GM12864 (cell line): ENCODE measurements at regions not wholly inside any gene's neighbourhood (a gene's known extent, or its start where the extent isn't known, plus 50 kb on each side); places are given as distances from the start of the nearest gene placed in this dataset.

Source experiments
- DNase-seq: peaks from one replicate; pipeline ENCODE4 v3.0.0-alpha.2; 2011; ENCODE audit warnings: low read depth
- H3K4me3 ChIP-seq: 2 replicates; pipeline ENCODE4 v1.5.1; 2011; ENCODE audit warnings: mild to moderate bottlenecking, low read depth, low read length, control low read depth
- TF ChIP-seq, protein P1 (sequence below): IDR thresholded peaks from 2 replicates; pipeline ENCODE4 v1.5.1; 2011; ENCODE audit warnings: low read depth, mild to moderate bottlenecking, moderate library complexity, low read length, control low read depth, inconsistent platforms; ENCODE audit errors: missing control alignments

DNA sequence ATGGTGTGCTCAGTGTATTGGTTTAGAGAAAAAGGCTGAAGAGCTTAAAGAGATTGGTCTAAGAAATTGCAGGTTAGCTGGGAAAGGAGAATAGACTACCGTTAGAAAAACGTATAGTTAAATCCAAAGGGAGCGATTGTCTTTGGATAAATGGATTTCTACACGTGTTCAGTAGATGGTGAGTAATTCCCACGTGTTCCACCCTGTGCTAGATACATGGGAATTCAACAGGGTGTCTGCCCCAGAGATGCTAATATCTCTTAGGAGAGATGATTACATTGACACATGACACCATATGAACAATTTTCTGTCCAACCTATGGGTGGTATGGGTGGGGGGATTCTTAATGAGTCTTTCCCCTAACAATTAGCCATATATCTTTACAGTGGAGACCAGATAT is 99.8 kb downstream of the TDRD15 start:
- H3K4me3 ChIP-seq: no peak overlapping the region
- TF ChIP-seq, protein P1, sequence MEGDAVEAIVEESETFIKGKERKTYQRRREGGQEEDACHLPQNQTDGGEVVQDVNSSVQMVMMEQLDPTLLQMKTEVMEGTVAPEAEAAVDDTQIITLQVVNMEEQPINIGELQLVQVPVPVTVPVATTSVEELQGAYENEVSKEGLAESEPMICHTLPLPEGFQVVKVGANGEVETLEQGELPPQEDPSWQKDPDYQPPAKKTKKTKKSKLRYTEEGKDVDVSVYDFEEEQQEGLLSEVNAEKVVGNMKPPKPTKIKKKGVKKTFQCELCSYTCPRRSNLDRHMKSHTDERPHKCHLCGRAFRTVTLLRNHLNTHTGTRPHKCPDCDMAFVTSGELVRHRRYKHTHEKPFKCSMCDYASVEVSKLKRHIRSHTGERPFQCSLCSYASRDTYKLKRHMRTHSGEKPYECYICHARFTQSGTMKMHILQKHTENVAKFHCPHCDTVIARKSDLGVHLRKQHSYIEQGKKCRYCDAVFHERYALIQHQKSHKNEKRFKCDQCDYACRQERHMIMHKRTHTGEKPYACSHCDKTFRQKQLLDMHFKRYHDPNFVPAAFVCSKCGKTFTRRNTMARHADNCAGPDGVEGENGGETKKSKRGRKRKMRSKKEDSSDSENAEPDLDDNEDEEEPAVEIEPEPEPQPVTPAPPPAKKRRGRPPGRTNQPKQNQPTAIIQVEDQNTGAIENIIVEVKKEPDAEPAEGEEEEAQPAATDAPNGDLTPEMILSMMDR: no peak
- DNase-seq: no peak

DNA sequence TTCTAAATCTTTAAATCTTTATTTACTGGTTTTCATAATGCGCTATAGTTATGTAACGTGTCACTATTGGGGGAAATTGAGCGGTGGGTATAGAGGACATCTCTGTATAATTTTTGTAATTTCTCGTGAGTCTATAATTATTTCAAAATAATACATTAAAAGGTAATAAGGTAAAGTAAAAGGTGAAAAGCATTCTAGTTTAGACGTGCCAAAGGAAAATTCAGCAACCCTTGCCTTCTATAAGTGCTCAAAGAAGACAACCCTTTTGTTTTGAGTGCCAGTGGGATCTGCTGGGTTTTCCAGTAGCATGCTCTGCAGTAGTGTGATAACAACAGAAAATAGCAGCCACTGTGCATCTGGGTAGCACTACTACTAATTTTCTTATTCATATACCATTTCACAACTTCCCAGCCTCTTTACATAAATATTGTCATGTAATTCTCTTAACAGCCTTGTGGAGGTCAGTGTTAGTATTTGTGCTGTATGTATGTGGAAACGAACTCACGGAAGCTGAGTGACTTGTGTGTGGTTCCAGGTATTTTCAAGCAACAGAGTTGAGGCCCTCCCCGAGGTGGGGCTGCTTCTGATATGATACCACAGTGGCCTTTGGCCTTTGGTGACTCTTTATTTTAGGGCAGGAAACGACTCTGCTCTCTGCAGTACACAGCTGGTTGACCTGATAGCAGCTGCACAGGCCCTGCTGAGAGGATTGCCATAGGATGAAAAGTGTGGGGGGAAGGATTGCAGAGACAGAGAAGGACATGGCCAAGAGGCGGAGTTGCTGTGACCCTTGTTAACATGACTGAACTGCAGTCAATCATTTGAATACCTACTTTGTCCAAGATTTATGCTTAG is 104.5 kb downstream of the TDRD15 start:
- no peak for DNase-seq
- TF ChIP-seq, protein P1: no peak
- no peak overlapping the region for H3K4me3 ChIP-seq

DNA sequence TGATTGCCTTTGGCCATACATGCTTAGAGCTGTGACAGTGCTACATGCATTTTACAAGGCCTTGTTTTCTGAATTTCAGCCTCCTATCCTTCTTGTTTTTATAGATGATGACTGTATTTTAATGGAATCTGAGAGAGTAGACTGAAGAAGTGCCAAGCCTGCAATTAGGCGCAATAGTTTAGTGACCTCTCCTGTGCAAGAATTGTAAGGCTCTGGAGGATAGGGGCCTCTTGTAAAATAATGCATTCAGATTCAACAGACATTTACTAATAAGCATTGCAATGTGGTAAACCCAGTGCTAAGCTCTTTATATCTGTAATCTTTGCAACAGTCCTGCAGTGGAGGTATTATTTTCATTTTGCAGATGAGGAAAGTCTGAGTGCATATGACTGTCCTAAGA is 105.5 kb downstream of the TDRD15 start:
- TF ChIP-seq, protein P1: no peak
- no peak overlapping the region for H3K4me3 ChIP-seq
- no peak for DNase-seq

DNA sequence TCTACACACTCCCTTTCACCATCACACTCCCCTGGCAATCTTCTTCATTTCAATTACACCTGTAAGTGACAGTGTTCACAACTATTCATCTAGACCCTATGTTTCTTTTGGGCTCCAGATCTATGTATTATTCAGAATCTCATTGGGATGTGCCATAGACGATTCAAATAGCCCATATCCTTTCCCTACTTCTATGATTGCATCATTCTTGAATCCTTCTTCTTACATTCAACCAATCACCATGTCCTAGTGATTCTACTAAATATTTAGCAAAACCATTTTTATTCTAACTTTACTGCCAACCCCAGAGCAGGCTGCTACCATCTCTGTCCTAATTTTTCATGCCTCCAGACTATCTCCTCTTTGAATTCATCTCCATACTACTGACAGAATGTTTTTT is 106.4 kb downstream of the TDRD15 start:
- DNase-seq: no peak
- H3K4me3 ChIP-seq: no peak overlapping the region
- TF ChIP-seq, protein P1: no peak

DNA sequence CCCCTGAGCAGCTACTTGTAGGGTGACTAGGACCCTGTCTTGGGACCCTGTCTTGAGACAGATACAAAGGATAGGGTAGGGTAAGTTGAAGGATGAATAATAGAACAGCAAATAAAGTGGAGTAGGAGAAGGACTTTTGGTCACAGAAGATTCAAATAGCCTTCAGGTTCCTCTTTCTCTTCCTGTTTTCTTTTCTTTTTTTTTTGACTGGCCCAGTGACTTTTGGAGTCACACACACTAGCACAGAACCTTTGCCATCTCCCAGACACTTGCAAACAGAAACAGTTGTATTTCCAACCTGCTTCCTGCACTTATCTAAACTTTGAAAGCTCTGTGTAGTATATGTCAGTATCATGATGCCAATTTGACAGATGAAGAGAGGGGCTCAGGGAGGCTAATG is 108.2 kb downstream of the TDRD15 start:
- no peak for DNase-seq
- no peak overlapping the region for H3K4me3 ChIP-seq
- TF ChIP-seq, protein P1: no peak

DNA sequence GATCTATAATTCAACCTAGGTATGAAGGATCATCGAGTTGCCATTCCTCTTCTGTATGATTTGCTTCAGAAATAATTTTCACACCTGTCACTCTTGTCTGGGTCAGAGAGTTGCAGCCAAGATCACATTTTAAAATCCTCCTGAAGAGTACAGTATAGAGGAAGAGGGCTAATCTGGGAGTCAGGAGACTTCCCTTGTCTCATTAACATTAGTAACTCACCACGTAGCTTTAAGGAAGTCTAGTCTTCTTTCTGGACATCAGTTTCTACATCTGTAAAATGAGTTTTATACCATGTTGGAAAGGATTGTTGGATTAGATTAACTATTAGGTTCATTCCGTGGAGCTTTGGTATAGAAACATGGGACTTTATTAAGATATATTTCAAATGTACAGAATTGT is 109.4 kb downstream of the TDRD15 start:
- no peak overlapping the region for H3K4me3 ChIP-seq
- TF ChIP-seq, protein P1: no peak
- no peak for DNase-seq

DNA sequence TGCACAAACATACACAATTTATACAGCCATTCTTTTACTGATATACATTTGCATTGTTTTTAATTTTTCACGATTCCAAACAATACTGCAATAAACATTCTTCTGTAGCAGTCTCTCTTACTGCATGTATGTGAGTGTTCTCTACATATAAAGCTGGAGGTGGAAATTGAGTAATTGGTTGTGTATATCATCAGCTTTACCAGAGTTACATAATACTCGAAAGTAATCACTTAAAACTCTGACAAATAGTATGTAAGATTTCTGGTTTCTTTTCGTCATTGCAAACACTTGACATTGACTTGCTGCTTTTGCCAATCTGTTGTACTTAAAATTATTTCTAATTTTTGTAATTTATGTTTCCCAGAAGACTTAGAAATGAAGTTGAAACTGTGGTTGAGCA is 110.2 kb downstream of the TDRD15 start:
- no peak overlapping the region for H3K4me3 ChIP-seq
- no peak for DNase-seq
- TF ChIP-seq, protein P1: no peak
